Heart left ventricle (tissue), 13 donors: ENCODE measurements at regions not wholly inside any gene's neighbourhood (a gene's known extent, or its start where the extent isn't known, plus 50 kb on each side); places are given as distances from the start of the nearest gene placed in this dataset.

Experiments used
- CTCF ChIP-seq, 12 donors: fragments of 200-600 bp; sonication (generic) in 4 of 12; IDR thresholded peaks; one replicate each; pipeline versions ENCODE4 v1.5.0 to v1.8.0; 2018 to 2022; ENCODE audit warnings: antibody characterized with exemption in 12 of 12, mild to moderate bottlenecking in 5 of 12
- POLR2A ChIP-seq, 2 donors: fragments of 450-650 bp; IDR thresholded peaks; one replicate each; pipeline ENCODE4 v1.6.1; 2017; ENCODE audit warnings: antibody characterized with exemption in 2 of 2, mild to moderate bottlenecking in 2 of 2, moderate library complexity in 2 of 2
- donor health status: ischemic (EF 13 %, LVEDD 7.1; RV severe dilation, severe dysfunction).
- donor health status: DM: no; HTN: yes; CAD: no.
- donor health status: DM: no; HTN: no; CAD: no.
- donor health status: ischemic (EF 25% LVEDD 6.9; RV normal size, moderate dysfunction).
- donor health status: ischemic (EF 25% LVEDD 5.7; RV mildly dilated, moderate dysfunction).
- donor health status: ischemic (EF 35%, LVEDD 5.7; RV mildly dilated, moderate dysfunction).
- donor health status: nonischemic (EF 11% LVEDD 7.7; RV severe dilation, severe dysfunction).
- donor health status: DM: yes; HTN: yes; CAD: no.
- donor health status: PGD.
- donor health status: ischemic (EF 29% LVEDD 5.4; RV normal size, mild dysfunction).
- donor health status: nonischemic (EF 23%, LVEDD 6.1; RV moderate dilation, normal function).

- TF ChIP-seq CTCF (IDR thresholded peaks at IDR 0.05) (no peak), POLR2A (IDR thresholded peaks at IDR 0.05) (no peak)
These were observed 130.2 kb upstream of the EEA1 start for GRCh38 chr12:93059288-93059687.
